ENCODE measurements at regions not wholly inside any gene's neighbourhood (a gene's known extent, or its start where the extent isn't known, plus 50 kb on each side); places are given as distances from the start of the nearest gene placed in this dataset.

DNA sequence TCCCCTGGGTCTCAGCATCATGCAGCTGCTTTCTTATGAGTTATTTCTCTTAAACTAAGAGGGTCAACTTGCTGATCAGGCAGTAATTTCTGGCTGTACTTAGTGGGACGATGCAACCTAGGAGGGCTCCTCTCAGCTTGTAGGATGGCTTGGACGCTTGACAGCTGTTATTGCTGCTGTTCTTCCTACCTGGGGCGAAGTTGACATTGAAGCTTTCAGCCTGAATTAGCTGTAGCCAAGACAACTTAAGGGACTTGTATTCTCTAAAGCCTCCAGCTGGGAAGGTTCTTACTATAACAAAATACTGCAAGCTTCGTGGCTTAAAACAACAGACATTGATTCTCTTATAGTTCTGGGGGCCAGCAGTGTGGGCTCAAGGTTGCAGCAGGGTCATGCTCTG is 224.9 kb downstream of the ACTR3B start:
- Histone ChIP-seq H3K27me3 (peaks cover 0 to 9% (median 0%) of the 10 kb centered on the region in 7 donors), H3K4me3 (no peak overlapping the region), H3K27ac (no peak overlapping the region), H3K4me1 (no peaks in the 10 kb centered on the region), H3K36me3 (no peaks in the 10 kb centered on the region), H3K9me3 (no peaks in the 10 kb centered on the region)
- intact Hi-C loops (cut with DNase I) = no loop called here
- ATAC-seq (no peak), DNase-seq (no peak)
- 48 to 58% methylated on average over 4 of the region's 4 CpGs for WGBS, 2 donors
- TF ChIP-seq, protein P1, sequence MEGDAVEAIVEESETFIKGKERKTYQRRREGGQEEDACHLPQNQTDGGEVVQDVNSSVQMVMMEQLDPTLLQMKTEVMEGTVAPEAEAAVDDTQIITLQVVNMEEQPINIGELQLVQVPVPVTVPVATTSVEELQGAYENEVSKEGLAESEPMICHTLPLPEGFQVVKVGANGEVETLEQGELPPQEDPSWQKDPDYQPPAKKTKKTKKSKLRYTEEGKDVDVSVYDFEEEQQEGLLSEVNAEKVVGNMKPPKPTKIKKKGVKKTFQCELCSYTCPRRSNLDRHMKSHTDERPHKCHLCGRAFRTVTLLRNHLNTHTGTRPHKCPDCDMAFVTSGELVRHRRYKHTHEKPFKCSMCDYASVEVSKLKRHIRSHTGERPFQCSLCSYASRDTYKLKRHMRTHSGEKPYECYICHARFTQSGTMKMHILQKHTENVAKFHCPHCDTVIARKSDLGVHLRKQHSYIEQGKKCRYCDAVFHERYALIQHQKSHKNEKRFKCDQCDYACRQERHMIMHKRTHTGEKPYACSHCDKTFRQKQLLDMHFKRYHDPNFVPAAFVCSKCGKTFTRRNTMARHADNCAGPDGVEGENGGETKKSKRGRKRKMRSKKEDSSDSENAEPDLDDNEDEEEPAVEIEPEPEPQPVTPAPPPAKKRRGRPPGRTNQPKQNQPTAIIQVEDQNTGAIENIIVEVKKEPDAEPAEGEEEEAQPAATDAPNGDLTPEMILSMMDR (IDR thresholded peaks at IDR 0.05) = no peak

DNA sequence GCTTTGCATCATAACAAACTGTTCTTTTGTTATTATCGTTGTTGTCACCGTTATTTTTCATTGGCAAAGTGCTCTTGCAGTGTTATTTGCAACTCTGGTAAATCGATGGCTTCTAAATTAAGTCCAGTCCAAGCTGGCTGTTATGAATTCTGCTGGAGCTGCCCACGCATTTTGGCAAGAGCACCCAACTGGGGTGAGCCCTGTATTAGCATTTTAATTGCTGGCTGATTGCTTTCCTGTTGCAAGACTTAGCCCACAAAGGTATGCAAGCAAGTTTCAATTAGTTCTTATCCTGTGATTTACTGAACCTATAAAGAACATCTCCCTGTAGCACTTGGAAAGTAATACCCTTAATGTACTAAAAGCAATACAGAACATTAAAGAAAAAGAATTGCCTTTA is 226.8 kb downstream of the ACTR3B start:
- no peak for ATAC-seq
- TF ChIP-seq, protein P1 (IDR thresholded peaks at IDR 0.05) = no peak
- intact Hi-C loops (cut with DNase I) = no loop called here

DNA sequence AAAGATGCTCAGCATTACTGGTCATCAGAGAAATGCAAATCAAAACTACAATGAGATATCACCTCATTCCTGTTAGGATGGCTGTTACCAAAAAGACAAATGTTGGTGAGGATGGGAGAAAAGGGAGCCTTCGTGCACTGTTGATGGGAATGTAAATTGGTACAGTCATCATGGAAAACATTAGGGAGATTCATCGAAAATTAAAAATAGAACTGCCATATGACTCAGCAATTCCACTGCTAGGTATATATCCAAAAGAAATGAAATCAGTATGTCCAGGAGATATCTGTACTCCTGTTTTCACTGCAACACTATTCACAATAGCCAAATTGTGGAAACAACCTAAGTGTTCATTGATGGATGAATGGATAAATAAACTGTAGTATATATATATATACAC is 228.1 kb downstream of the ACTR3B start:
- no peaks in the 10 kb centered on the region for H3K9me3 ChIP-seq
- H3K36me3 ChIP-seq = no peaks in the 10 kb centered on the region
- no peak overlapping the region for H3K27ac ChIP-seq
- ATAC-seq = no peak
- H3K4me3 ChIP-seq = no peak overlapping the region
- H3K27me3 ChIP-seq = peaks cover 0 to 2% (median 0%) of the 10 kb centered on the region in 7 donors
- TF ChIP-seq, protein P1 (IDR thresholded peaks at IDR 0.05) = no peak
- WGBS, 2 donors = 83 to 86% methylated on average over 2 of the region's 2 CpGs
- intact Hi-C loops (cut with DNase I) = no loop called here
- DNase-seq = no peak
- H3K4me1 ChIP-seq = no peaks in the 10 kb centered on the region

More for the DNA sequence above, 226.8 kb downstream of the ACTR3B start:
- peaks cover 0 to 9% (median 0%) of the 10 kb centered on the region in 7 donors for H3K27me3 ChIP-seq
- H3K4me1 ChIP-seq = no peaks in the 10 kb centered on the region
- no peaks in the 10 kb centered on the region for H3K36me3 ChIP-seq
- no peak overlapping the region for H3K4me3 ChIP-seq
- 67 to 79% methylated on average over 4 of the region's 4 CpGs for whole genome bisulfite sequencing, 2 donors
- no peaks in the 10 kb centered on the region for H3K9me3 ChIP-seq
- DNase-seq = no peak
- H3K27ac ChIP-seq = no peak overlapping the region

DNA sequence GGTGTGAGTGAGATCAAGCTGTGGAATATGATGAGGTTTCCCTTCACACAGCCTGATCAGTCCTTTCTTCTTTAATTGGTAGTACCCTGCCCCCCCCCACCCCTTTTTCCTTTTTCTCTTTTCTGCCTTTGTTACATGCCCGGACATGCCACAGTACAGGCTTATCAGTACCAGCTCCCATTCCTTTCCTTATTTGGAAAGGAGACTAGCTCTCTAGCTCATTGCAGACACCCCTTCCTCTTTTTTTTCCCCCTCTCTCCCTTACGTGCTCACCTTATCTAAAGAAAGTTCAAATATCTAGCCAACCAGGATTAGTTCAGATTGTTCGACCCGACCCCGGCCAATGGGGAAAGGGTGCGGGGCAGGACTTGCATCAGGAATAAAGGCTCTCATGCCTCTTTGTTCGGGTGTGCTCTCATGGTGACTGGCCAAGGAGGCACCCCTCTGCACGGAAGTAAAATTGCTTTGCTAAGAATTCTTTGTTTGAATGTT is 230.4 kb downstream of the ACTR3B start:
- no peaks in the 10 kb centered on the region for H3K27me3 ChIP-seq
- no peaks in the 10 kb centered on the region for H3K36me3 ChIP-seq
- intact Hi-C loops (cut with DNase I) = no loop called here
- DNase-seq (no peak), ATAC-seq (no peak)
- H3K27ac ChIP-seq = no peak overlapping the region
- H3K4me1 ChIP-seq = no peaks in the 10 kb centered on the region
- 30 to 32% methylated on average over 8 of the region's 8 CpGs for WGBS, 2 donors
- no peak overlapping the region for H3K4me3 ChIP-seq
- TF ChIP-seq, protein P1 (IDR thresholded peaks at IDR 0.05) = no peak
- no peaks in the 10 kb centered on the region for H3K9me3 ChIP-seq

All from heart right ventricle (tissue), 16 donors.